NCI-H2171 treated with DMSO at 0.1 percent for 48 hours (cell line): ENCODE measurements at regions not wholly inside any gene's neighbourhood (a gene's known extent, or its start where the extent isn't known, plus 50 kb on each side); places are given as distances from the start of the nearest gene placed in this dataset.

ENCODE experiments used
- DNase-seq: peaks from one replicate; lab custom pipeline; 2025; lab: John Stamatoyannopoulos, UW

DNA sequence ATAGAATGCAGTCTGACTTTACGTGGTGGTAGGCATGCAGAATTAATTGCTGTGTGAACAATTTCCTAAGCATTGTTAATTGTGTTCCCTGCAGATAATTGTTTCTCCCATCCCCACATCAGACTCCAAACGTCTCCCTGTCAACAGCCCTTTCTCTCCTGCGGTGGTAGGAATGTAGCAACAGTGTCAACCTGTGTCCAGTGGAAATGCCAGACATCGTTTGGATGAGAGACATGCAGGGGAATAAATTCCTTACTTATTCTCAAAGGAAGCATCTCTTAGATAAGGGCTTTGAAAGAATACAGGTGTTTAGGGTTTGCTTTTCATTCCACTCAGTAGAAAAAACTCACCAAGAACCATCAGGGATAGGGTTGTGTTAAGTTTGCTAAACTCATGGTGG, 245.3 kb upstream of the WWC1 start:
- no peak for DNase-seq

DNA sequence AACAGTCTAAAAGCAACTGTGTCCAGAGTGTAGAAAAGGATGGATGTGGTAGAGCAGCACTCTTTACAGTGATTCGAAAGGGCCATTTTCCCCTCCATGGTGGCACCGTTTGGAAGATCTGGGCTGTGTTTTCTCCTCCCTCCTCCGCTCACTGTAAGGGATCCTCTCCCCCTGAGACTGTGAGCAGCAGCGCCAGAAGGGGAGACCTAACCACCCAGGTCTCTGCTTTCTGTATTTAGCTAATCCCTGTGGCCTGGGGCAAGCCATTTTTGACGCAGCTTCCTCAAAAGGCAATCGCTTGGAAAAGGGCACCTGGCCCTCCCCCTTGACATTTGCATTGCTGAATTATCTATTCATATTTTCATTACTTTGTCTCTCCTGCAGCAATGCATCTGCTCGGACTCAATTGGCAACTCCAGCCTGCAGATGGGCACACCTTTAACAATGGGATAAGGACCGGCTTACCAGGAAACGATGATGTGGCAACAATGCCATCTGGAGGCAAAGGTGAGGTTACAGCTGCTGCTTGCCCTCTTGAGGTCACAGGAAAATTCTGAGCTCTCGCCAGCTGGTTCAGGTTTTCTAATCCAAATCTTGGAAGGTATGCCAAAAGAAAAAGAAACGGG, 244.3 kb upstream of the WWC1 start:
- peak; percentile 84 for DNase-seq

DNA sequence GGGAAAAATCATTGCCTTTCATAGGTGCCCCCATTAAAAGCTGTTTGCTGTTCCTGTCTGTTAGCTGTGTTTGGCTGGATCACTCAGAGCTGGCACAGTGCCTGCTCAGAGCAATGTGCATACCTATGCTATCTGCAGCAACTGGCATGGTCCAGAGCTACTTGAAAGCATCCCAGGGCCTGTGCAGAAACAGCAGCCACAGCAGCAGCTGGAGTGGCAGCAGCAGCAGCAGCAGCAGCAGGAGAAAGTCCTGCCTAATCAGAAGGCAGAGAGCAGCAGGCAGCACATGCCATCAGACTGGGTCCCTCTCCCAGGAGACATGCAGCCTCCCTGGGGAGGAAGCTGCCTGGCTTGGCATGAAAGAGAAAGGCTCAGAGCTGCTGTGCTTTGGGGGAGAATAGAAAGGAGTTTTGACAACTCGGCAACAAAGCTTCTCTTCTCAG, 243.8 kb upstream of the WWC1 start:
- peak; percentile 84 for DNase-seq

DNA sequence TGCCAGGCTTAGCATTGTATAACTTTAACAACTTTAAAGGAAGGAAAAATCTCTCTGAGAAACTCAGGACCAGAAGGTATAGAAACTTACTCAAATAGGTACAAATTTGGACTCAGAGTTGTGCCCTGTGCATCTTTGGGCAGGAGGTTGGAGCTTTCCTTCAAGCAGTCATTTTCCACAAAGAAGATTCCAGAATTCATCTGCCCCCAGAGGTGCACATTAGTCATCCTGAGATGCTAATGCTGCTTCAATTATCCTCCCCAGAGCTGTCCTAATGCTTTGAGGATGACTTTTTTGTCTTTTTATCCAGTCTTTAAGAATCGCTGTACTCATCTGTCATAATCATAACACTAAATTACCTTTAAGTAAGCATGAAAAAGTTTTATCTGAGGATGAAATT, 243.0 kb upstream of the WWC1 start:
- DNase-seq = no peak

DNA sequence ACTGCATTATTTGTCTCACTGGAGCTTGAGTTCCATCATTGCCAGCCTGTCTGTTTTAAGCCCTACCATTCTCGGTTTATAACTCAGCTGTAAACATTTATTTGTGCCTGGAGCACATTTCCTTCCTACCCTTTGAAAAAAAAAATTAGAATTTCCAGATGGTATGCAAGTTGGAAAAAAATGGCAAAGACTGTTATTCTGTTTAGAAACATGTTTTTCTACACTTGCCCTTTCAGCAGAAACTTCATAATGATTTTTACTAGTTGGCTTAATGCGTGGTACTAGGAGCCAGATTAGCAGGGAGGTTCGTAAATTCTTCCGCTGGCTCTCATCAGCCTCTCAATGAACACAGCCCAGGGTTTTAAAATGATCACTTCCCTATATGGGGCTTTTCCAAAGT, 238.8 kb upstream of the WWC1 start:
- no peak for DNase-seq

DNA sequence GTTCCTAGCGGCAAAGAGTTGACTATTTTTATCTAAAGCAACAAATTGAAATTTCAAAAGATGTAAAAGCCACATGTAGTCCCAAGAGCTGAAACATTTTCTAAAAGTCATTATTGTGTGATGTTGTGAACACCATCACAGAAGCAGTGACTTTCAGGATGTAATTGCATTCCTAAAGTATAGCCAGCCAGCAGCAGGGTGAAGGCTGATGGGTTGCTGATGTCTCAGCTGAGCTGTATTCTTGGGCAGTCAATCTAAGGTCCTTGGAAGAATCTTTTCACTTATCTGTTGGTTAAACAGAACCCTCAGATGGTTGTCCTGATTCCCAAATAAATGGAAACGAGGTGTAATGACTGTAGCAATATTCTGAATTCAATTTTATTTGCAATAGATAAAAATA, 237.4 kb upstream of the WWC1 start:
- no peak for DNase-seq

DNA sequence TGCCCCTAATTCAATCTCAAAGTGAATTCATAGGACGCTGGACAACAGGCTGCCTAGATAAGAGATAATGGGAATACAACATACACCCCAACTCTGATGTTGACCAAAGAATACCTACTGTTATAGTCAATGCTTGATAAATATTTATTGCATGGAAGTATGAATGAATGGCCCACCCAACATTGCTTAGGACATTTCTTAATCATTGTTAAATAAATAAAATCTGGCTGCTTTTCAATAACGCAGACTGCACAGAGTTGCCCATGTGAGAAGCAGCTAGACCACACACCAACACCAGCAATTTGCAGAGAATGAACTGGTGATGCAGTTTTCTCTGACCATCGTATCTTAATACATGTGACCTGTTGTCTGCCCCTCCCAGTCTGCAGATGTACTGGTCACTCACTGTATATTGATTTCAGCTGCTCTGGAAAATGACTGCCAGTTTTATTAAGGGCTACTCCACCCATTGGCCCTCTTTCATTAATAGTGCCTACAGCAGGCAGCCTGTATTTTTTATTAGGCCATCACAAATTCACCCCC, 236.2 kb upstream of the WWC1 start:
- DNase-seq = no peak

DNA sequence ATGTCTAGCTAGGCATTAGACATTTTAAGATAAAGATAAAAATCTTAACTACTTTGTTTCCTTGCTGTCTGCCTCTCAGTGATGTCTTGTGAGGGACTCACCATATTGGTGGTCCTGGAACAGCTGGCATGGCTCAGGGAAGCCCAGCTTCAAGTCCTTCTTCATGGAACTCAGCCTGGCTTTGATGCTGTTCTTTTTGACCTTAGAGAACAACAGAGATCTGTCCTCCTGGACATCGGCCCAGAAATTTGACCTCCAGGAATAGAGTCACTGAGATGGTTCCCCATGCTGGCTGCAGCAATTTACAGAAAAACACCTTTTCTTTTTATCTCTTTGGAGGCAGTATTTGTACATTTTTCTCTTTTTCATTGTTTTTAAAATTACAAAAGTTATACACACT, 235.5 kb upstream of the WWC1 start:
- DNase-seq = no peak

DNA sequence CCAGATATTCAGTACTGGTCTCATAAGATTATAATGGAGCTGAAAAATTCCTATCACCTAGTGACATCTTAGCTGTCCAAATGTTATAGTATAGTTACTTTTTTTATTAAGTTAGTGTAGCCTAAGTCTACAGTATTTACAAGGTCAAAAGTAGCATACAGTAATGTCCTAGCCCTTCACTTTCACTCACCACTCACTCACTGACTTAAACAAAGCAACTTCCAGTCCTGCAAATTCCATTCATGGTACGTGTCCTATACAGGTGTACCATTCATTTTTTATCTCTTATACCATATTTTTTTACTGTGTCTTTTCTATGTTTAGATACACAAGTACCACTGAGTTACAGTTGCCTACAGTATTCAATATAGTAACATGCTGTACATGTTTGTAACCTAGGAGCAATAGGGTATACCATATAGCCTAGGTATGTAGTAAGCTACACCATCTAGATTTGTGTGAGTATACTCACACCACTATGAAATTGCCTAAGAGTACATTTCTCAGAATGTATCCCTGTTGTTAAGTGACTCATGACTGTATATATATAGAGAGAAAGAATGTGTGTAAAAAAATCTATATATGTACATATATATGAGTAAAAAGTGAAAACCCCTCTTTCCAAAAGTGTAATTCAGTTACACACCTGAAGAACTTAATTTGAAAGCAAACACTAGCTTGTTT, 234.8 kb upstream of the WWC1 start:
- DNase-seq = no peak

DNA sequence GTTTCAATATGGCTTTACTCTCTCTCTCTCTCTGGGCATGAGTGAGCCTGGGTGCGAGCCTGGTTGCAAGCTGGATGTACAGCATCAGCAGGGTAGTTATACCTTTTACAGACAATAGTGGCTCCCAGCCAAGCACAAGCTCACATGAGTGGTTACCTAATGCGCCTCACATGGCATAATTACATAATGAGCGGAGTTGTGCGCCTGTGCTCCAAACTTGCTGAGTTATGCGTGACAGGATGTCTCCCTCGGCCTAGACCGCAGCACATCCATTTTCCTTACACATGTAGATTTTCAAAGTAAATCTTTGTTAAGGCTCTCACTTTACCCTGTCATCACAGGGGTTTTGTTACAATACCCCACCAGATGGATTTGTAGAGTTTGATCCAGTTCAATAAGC, 233.5 kb upstream of the WWC1 start:
- no peak for DNase-seq

DNA sequence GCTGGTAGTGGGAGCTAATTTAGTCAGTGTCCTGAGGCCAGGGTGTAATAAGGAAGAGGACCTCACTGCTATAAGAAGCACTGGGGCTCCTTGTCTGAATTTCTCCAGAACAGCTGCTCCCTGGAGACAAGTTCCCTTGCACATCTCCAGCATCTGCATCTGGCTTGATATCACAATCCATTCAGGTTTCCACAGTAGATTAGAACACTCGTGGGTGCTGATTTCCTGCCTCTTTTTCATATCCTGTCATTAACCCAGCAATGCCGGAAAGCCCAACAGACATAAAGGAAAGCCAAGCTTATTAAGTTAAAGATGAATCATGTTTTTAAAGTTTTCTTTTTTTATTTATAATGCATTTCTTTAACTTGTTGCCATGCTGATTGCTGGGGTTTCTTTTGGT, 232.3 kb upstream of the WWC1 start:
- DNase-seq = no peak

DNA sequence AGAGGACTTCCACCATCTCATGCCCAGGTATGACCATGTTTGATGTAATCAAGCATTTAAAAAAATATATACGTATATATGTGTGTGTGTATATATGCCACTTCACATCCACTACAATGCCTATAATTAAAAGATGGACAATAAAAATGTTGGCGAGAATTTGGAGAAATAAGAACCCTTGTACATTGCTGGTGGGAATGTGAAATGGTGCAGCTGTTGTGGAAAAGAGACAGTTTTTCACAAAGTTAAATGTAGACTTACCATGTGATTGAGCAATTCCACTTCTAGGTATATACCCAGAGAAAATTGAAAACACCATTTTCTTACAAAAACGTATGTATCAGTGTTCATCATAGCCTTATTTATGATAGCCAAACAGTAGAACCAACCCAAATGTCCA, 229.2 kb upstream of the WWC1 start:
- DNase-seq = no peak

DNA sequence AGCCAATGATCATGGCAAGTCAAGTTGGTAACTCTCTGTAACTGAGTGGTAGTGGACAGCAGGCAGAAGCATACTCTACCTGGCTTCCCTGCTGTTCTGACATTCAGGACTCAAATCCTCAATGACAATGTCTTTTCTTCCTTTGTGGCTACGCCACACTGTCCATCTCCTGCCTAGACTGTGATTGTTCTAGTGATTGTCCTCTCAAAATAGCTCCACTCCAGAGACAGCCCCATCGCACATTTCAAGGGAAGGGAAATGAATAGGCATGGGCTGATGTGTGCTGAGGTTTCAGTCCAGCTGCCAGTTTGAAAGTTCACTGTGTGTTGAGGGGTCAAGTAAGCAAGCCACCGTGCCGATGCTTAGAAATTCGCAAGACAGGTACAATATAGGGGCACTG, 227.0 kb upstream of the WWC1 start:
- no peak for DNase-seq

DNA sequence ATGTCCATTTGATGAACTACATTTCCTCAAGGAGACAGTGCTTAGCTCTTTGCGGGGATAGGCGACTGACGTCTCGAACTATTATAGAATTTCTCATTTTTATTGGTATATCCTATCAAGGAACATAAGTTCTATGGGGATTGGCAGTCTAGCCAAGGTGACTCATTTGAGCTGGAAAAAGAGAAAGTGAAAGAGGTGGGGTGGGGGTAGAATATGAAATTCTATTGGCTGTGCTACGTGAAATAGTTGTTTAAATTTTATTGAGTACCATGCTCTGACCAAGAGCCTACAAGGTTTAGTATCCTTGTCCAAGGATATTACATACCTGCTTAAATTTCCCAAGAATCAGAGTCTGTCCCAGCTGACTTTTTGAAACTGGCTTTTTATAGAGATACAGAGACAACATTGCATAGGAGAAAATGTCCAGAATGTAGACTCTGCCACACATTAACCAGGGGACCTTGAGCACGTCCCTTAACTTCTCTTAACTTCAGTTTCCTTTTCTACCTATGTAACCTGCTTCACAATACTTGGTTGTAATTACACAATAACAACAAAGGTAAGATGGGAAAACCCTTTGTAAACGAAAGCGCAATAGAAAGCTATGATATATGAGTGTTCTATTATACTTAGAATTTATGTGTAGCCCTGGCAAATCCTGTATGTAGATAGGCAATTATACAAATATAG, 226.4 kb upstream of the WWC1 start:
- no peak for DNase-seq

DNA sequence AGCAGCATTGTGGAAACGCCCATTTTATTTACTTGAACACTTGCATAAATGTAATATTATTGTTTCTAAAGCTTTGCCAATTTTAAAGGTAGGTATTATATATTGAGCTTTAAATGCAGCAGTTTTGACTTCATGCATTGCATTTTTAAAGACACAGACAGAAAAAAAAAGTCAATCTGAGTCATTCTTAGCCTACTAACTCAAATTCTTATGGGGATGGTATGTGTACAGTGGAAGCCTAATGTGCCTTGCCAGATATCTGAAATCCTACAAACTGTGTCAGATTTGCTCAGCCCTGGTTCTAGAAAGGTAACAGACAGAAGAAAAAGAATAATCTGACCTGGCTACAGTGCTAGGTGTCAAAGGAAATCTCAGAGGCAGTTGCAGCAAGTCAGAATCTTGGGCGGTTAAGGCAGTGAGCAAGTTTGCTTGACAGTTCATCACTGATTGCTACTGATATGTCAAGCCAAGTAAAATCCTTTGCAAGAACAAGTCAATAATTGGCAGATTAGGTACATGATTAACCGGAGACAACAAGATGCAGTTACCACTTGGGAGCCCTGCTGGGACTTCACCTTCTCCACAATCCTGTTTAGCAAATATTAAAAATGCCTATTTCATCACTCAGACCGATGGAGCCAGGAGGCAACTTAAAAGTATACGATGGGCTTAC, 224.8 kb upstream of the WWC1 start:
- no peak for DNase-seq

DNA sequence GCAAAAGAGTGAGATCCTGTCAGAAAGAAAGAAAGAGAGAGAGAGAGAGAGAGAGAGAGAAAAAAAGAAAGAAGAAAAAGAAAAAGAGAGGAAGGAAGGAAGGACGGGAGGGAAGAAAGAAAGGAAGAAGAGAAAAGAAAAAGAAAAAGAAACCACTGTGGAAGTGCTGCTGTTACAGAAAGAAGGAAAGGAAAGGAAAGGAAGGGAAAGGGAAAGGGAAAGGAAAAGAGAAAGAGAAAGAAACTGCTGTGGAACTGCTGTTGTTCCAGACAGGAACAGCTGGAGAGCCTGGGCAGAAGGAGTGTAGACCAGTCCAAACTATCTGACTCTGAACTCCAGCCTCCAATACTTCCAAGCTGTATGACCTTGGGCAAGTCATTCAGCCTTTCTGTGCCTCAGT, 220.7 kb upstream of the WWC1 start:
- DNase-seq = no peak

DNA sequence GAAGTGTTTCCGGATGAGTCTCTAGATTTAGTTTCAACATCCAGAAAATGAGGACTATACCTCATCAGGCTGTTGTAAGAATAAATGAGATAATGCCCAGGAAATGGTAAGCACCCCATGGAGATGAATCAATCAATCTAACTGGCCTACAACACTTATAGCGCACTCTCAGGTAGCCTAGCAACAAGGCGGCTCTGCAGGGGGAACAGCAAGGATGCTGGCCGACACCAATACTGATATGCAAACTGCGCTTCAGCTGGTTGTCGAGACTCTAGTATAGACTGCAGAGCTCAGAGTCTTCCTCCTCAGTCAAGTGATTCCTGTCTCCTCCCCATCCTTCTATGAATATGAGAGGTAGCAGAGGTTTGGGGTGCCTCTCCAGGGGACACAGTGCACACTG, 218.8 kb upstream of the WWC1 start:
- no peak for DNase-seq

DNA sequence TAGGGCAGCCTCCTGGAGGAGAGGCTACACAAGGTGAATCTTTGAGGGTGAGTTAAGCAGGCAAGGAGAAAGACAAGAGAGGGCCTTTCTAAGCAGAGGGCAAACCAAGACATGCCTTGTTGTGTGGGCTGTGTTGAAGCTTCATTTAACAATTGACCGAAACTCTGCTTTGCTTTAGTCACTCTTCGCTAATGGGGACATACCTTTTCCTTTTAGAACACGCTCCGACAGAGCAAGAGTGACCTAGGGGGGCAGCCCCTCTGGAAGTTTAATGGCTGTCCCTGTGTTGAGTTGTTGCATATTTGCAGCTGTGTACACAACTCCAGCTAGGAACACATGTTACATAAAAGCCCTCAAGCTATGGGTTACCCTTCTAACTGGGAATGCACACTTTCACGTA, 218.1 kb upstream of the WWC1 start:
- no peak for DNase-seq

DNA sequence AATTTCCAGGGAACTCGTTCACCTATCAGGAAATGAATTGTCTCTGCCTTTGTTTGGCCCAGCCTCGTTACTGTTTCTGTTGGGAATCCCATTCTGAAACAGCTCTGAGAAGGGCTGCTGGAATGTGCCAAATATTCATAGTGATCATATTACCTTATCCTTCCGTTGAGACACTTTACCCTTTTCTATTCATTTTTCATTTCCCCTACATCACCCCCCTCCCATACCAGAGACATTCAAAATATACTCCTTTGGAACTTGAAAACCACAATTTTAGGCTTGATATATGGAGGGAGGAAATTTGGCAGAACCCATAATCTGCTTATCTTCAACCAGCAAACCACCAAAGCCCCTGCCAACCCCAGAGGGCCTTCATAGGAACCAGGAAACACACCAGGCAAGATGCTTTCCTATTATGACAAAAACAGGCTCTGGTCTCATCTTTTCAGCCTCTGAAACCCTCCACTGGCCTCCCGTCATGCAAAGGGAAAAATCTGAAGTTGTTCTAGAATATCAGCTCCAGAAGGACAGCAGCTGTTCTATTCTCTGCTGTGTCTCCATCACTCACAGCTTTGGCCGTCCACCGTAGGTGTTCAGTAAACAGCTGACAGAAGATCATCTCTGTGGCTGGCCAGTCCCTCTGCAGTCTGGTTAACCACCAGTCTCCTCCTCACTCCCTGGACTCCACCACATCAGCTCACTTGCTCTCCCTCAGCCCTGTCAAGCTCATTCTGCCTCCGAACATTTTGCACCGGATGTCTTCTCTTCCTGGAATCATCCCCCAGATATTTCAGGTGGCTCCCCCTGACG, 217.2 kb upstream of the WWC1 start:
- DNase-seq = no peak

DNA sequence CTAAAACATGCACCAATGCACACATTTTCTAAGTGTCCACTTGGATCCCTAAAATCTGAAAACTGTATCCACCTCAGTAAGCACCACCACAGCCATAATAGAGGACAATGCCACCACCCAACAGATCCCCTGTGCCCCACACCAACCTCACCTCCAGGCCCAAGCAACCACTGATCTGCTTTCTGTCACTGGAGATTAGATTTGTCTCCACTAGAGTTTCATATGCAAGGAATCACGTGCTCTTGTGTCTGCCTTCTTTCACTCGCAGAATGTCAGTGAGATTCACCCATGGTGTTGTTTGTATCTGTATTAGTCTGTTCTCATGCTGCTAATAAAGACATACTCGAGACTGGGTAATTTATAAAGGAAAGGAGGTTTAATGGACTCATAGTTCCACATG, 216.1 kb upstream of the WWC1 start:
- DNase-seq = no peak

DNA sequence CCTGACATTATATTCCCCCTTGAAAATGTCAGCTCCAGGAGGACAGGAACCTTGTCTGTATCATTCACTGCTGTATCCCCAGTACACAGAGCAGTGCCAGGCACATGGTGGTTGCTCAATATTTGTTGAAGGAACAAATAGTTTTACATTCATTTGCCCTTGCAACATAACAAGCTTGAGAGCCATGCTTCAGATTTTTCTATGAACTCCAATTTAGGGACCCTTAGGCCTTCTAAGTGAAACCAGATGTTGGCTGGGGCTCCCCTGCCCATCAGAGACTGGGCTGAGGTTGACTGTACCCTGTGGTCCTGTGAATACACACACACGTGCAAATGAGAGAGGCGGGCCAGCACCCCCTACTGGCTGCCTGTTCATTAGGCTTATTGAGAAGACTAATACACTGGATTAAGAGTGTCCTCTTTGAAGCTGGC, 214.9 kb upstream of the WWC1 start:
- DNase-seq = no peak
